KG1 (cell line): ENCODE measurements at regions not wholly inside any gene's neighbourhood (a gene's known extent, or its start where the extent isn't known, plus 50 kb on each side); places are given as distances from the start of the nearest gene placed in this dataset.
"Not testable (repeated sequence)": the region's sequence is repeated elsewhere in the genome, so short reads cannot be mapped to it uniquely, and the experiment has no call there.

Experiments used
- DNase-seq: peaks from one replicate; lab custom pipeline; 2025; lab: John Stamatoyannopoulos, UW

GRCh38 chr13:44812818-44813217 is 176.5 kb downstream of the NUFIP1 start:
- DNase-seq, result no peak

GRCh38 chr13:44810061-44810840 is 179.0 kb downstream of the NUFIP1 start:
- no peak for DNase-seq

GRCh38 chr13:44809190-44809589 is 180.1 kb downstream of the NUFIP1 start:
- DNase-seq, result no peak

GRCh38 chr13:44808185-44808584 is 181.1 kb downstream of the NUFIP1 start:
- no peak for DNase-seq

- no peak for DNase-seq
Observed at GRCh38 chr13:44807449-44808034, 181.7 kb downstream of the NUFIP1 start.

- DNase-seq, result no peak
Observed at GRCh38 chr13:44806826-44807225, 182.4 kb downstream of the NUFIP1 start.

- DNase-seq, result no peak
Observed at GRCh38 chr13:44805585-44805984, 183.7 kb downstream of the NUFIP1 start.

- no peak for DNase-seq
Observed at GRCh38 chr13:44803390-44803789, 185.9 kb downstream of the NUFIP1 start.

GRCh38 chr13:44802491-44802890 is 186.8 kb downstream of the NUFIP1 start:
- DNase-seq, result no peak

- peak; percentile 50 for DNase-seq
Observed at GRCh38 chr13:44801990-44802389, 187.3 kb downstream of the NUFIP1 start.

GRCh38 chr13:44800626-44801025 is 188.6 kb downstream of the NUFIP1 start:
- DNase-seq, result no peak

GRCh38 chr13:44797685-44798084 is 191.6 kb downstream of the NUFIP1 start:
- no peak for DNase-seq

GRCh38 chr13:44796597-44797490 is 192.4 kb downstream of the NUFIP1 start:
- DNase-seq, result no peak

GRCh38 chr13:44796039-44796438 is 193.2 kb downstream of the NUFIP1 start:
- not testable (repeated sequence) for DNase-seq

- DNase-seq, result no peak
Observed at GRCh38 chr13:44795176-44795575, 194.1 kb downstream of the NUFIP1 start.

GRCh38 chr13:44792096-44792495 is 197.2 kb downstream of the NUFIP1 start:
- DNase-seq, result no peak

GRCh38 chr13:44790289-44790688 is 199.0 kb downstream of the NUFIP1 start:
- DNase-seq, result no peak

- DNase-seq, result no peak
Observed at GRCh38 chr13:44787617-44788016, 201.7 kb downstream of the NUFIP1 start.

- no peak for DNase-seq
Observed at GRCh38 chr13:44786756-44787155, 202.5 kb downstream of the NUFIP1 start.

- DNase-seq, result no peak
Observed at GRCh38 chr13:44785401-44785800, 203.9 kb downstream of the NUFIP1 start.

- DNase-seq, result no peak
Observed at GRCh38 chr13:44784708-44785080, 204.6 kb downstream of the NUFIP1 start.

- DNase-seq, result no peak
Observed at GRCh38 chr13:44783994-44784707, 205.1 kb downstream of the NUFIP1 start.
